HepG2 (cell line): ENCODE measurements at regions not wholly inside any gene's neighbourhood (a gene's known extent, or its start where the extent isn't known, plus 50 kb on each side); places are given as distances from the start of the nearest gene placed in this dataset.

Source experiments
- ATAC-seq: fragments of 200-7000 bp; cut with Tn5 transposase; 3 replicates; pipeline ENCODE4 v1.9.1; 2020; ENCODE audit warnings: mild to moderate bottlenecking, moderate library complexity
- BruUV-seq: library from RNA; stranded (reverse); fragments of 400-500 nt; replicated peaks from 2 replicates; lab custom pipeline; 2021; lab: Mats Ljungman, UMichigan
- CTCF ChIA-PET: fragments of 300-600 bp; formaldehyde crosslinking; extraction: SDS; loops from one replicate; lab custom pipeline; 2021; ENCODE audit warnings: low total read pairs, inconsistent platforms, low intra/inter-chr PET ratio; lab: Yijun Ruan, JAX
- POLR2A ChIA-PET: fragments of 350-600 bp; sonication (Branson Sonifier 250); formaldehyde crosslinking; loops from one replicate; lab custom pipeline; 2020; ENCODE audit warnings: antibody characterized with exemption, inconsistent platforms; lab: Yijun Ruan, JAX
- DNase-seq: peaks from one replicate; pipeline ENCODE4 v3.0.0-alpha.2; 2015; ENCODE audit warnings: low spot score
- FAIRE-seq: peaks from 3 replicates; lab custom pipeline; 2011; peaks lifted over from hg19 to GRCh38; lab: Jason Lieb, UNC
- H2AFZ ChIP-seq: one replicate; pipeline ENCODE4 v1.6.1; 2011; ENCODE audit warnings: low read length, inconsistent platforms
- H3K27ac ChIP-seq: fragments of 300-600 bp; 3 replicates; pipeline ENCODE4 v1.8.0; 2011; ENCODE audit warnings: mixed run types, mild to moderate bottlenecking, mixed read lengths, low read length, inconsistent platforms; ENCODE audit not compliant: insufficient read depth; ENCODE audit errors: extremely low read length
- H3K27me3 ChIP-seq, 2 experiments: fragments of 200-600 bp in 1 of 2; 2 replicates in 1 of 2; 3 replicates in 1 of 2; pipeline versions ENCODE4 v1.6.0 to v1.8.0; 2011; ENCODE audit warnings: low read length in 2 of 2, mild to moderate bottlenecking in 2 of 2, moderate library complexity in 2 of 2, inconsistent platforms in 1 of 2; ENCODE audit not compliant: insufficient read depth in 2 of 2, control insufficient read depth in 1 of 2
- H3K36me3 ChIP-seq, 2 experiments: fragments of 200-600 bp in 1 of 2; replicated peaks in 1 of 2; 2 replicates in 1 of 2; 3 replicates in 1 of 2; pipeline versions ENCODE4 v1.5.1 to v1.8.0; 2011; ENCODE audit warnings: low read length in 2 of 2, inconsistent platforms in 1 of 2; ENCODE audit not compliant: insufficient read depth in 2 of 2, control insufficient read depth in 1 of 2
- H3K4me1 ChIP-seq: 2 replicates; pipeline ENCODE4 v1.5.1; 2012; ENCODE audit warnings: low read length, inconsistent platforms; ENCODE audit not compliant: insufficient read depth
- H3K4me2 ChIP-seq: 2 replicates; pipeline ENCODE4 v1.6.0; 2011; ENCODE audit warnings: low read depth, low read length, inconsistent platforms
- H3K4me3 ChIP-seq, 3 experiments: fragments of 200-600 bp in 1 of 3; sonication (generic), shearing (Covaris generic) in 1 of 3; replicated peaks in 1 of 3; 2 replicates each; pipeline ENCODE4 v1.5.1; 2011 to 2016; ENCODE audit warnings: low read length in 3 of 3, inconsistent platforms in 2 of 3, low read depth in 2 of 3, mild to moderate bottlenecking in 2 of 3, control low read depth in 1 of 3, mixed read lengths in 1 of 3; ENCODE audit not compliant: insufficient read depth in 1 of 3
- H3K79me2 ChIP-seq: one replicate; pipeline ENCODE4 v1.6.1; 2011; ENCODE audit warnings: low read length, inconsistent platforms; ENCODE audit not compliant: insufficient read depth
- H3K9ac ChIP-seq: 2 replicates; pipeline ENCODE4 v1.6.0; 2011; ENCODE audit warnings: mild to moderate bottlenecking, low read depth, low read length, inconsistent platforms; ENCODE audit not compliant: insufficient read depth
- H3K9me3 ChIP-seq: 2 replicates; pipeline ENCODE4 v1.5.1; 2012; ENCODE audit warnings: mild to moderate bottlenecking, low read length
- H4K20me1 ChIP-seq: 2 replicates; pipeline ENCODE4 v1.6.0; 2011; ENCODE audit warnings: inconsistent platforms, mild to moderate bottlenecking, low read length, moderate library complexity; ENCODE audit not compliant: insufficient read depth
- ESRRA ChIP-seq: sonication (generic); formaldehyde crosslinking; IDR thresholded peaks from 2 replicates; pipeline ENCODE4 v1.5.1; 2020; ENCODE audit warnings: mild to moderate bottlenecking, low read depth, missing genetic modification reagents
- HES4 ChIP-seq: sonication (generic); formaldehyde crosslinking; IDR thresholded peaks from 2 replicates; pipeline ENCODE4 v1.9.0; 2021; ENCODE audit warnings: mild to moderate bottlenecking, missing genetic modification reagents, borderline replicate concordance
- NR0B2 ChIP-seq: sonication (generic); formaldehyde crosslinking; IDR thresholded peaks from 2 replicates; pipeline ENCODE4 v1.4.0; 2020; ENCODE audit warnings: mild to moderate bottlenecking, missing genetic modification reagents
- RBAK ChIP-seq: sonication (generic); formaldehyde crosslinking; IDR thresholded peaks from 2 replicates; pipeline ENCODE4 v1.5.1; 2020; ENCODE audit warnings: mild to moderate bottlenecking, missing genetic modification reagents
- SALL2 ChIP-seq: sonication (generic); formaldehyde crosslinking; IDR thresholded peaks from 2 replicates; pipeline ENCODE4 v1.8.1; 2023; ENCODE audit warnings: mild to moderate bottlenecking, missing genetic modification reagents, inconsistent platforms
- SNAPC2 ChIP-seq: sonication (generic); formaldehyde crosslinking; IDR thresholded peaks from 2 replicates; pipeline ENCODE4 v1.8.1; 2022; ENCODE audit warnings: mild to moderate bottlenecking, missing genetic modification reagents
- ZBTB10 ChIP-seq: sonication (generic); formaldehyde crosslinking; IDR thresholded peaks from 2 replicates; pipeline ENCODE4 v1.4.0; 2020; ENCODE audit warnings: missing genetic modification reagents, borderline replicate concordance
- ZGPAT ChIP-seq: IDR thresholded peaks from 2 replicates; pipeline ENCODE4 v1.6.1; 2016; ENCODE audit warnings: mild to moderate bottlenecking
- ZNF235 ChIP-seq: sonication (generic); formaldehyde crosslinking; IDR thresholded peaks from 2 replicates; pipeline ENCODE4 v1.8.1; 2023; ENCODE audit warnings: mild to moderate bottlenecking, missing genetic modification reagents, borderline replicate concordance
- ZNF253 ChIP-seq: sonication (generic); formaldehyde crosslinking; IDR thresholded peaks from 2 replicates; pipeline ENCODE4 v1.8.0; 2022; ENCODE audit warnings: mild to moderate bottlenecking, missing genetic modification reagents, borderline replicate concordance
- ZNF557 ChIP-seq: sonication (generic); formaldehyde crosslinking; IDR thresholded peaks from 2 replicates; pipeline ENCODE4 v1.4.0; 2020; ENCODE audit warnings: missing genetic modification reagents
- ZNF83 ChIP-seq: sonication (generic); formaldehyde crosslinking; IDR thresholded peaks from 2 replicates; pipeline ENCODE4 v1.4.0; 2020; ENCODE audit warnings: missing genetic modification reagents, mild to moderate bottlenecking, borderline replicate concordance
- WGBS: methylation state at CpG from one replicate; pipeline ENCODE4 v1.1.6; 2017; ENCODE audit warnings: low lambda C conversion rate; 5-methylcytosine and 5-hydroxymethylcytosine counted together
- in situ Hi-C: cut with HindIII; loops from 2 replicates; pipeline ENCODE4 v1.10.0; 2017; ENCODE audit warnings: low pct_unique_long_range_greater_than_20kb; ENCODE audit not compliant: extremely low pct_ligation_motif_present
- intact Hi-C: fragments of 100-400 bp; cut with micrococcal nuclease; formaldehyde crosslinking; loops from one replicate; pipeline ENCODE4 v1.10.0; 2022; ENCODE audit not compliant: unreplicated experiment
- TF ChIP-seq, protein P1 (sequence below): sonication (generic); formaldehyde crosslinking; IDR thresholded peaks from 2 replicates; pipeline ENCODE4 v1.4.0; 2020; ENCODE audit warnings: mild to moderate bottlenecking, missing genetic modification reagents
- TF ChIP-seq, protein P2 (sequence below): sonication (generic); formaldehyde crosslinking; IDR thresholded peaks from 2 replicates; pipeline ENCODE4 v1.5.1; 2020; ENCODE audit warnings: mild to moderate bottlenecking, missing genetic modification reagents, moderate library complexity

- ChIA-PET CTCF (no interaction called here), POLR2A (no interaction called here)
- H3K4me1 ChIP-seq, result no peaks in the 10 kb centered on the region
- H3K9me3 ChIP-seq, result peaks cover 12% of the 10 kb centered on the region
- in situ Hi-C loops (no loop called here), intact Hi-C loops (no loop called here)
- H3K36me3 ChIP-seq, result no peaks in the 10 kb centered on the region
- no peak overlapping the region for H3K4me3 ChIP-seq
- H3K27me3 ChIP-seq, result peaks cover 0 to 4% of the 10 kb centered on the region in 2 experiments; a peak in 2 of 5 replicates
- no peaks in the 10 kb centered on the region for H3K79me2 ChIP-seq
- H3K4me2 ChIP-seq, result no peak overlapping the region
- no peak overlapping the region for H3K9ac ChIP-seq
- no TSS peak for BruUV-seq
- no peak overlapping the region for H2AFZ ChIP-seq
- no peaks in the 10 kb centered on the region for H4K20me1 ChIP-seq
- FAIRE-seq (no peak), ATAC-seq (no peak), DNase-seq (no peak)
- no peak overlapping the region for H3K27ac ChIP-seq
- 48% methylated on average over 4 of the region's 4 CpGs for WGBS
- TF ChIP-seq, protein P1, sequence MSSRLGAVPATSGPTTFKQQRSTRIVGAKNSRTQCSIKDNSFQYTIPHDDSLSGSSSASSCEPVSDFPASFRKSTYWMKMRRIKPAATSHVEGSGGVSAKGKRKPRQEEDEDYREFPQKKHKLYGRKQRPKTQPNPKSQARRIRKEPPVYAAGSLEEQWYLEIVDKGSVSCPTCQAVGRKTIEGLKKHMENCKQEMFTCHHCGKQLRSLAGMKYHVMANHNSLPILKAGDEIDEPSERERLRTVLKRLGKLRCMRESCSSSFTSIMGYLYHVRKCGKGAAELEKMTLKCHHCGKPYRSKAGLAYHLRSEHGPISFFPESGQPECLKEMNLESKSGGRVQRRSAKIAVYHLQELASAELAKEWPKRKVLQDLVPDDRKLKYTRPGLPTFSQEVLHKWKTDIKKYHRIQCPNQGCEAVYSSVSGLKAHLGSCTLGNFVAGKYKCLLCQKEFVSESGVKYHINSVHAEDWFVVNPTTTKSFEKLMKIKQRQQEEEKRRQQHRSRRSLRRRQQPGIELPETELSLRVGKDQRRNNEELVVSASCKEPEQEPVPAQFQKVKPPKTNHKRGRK (CRISPR knock-in tag), result no peak
- TF ChIP-seq ZNF235 (CRISPR knock-in tag) (no peak), SNAPC2 (CRISPR knock-in tag) (no peak), ZNF253 (CRISPR knock-in tag) (no peak), ESRRA (CRISPR knock-in tag) (no peak), RBAK (CRISPR knock-in tag) (no peak), SALL2 (CRISPR knock-in tag) (no peak), ZNF557 (CRISPR knock-in tag) (no peak), ZGPAT (no peak), ZBTB10 (CRISPR knock-in tag) (no peak), ZNF83 (CRISPR knock-in tag) (no peak), NR0B2 (CRISPR knock-in tag) (no peak), HES4 (CRISPR knock-in tag) (no peak)
- TF ChIP-seq, protein P2, sequence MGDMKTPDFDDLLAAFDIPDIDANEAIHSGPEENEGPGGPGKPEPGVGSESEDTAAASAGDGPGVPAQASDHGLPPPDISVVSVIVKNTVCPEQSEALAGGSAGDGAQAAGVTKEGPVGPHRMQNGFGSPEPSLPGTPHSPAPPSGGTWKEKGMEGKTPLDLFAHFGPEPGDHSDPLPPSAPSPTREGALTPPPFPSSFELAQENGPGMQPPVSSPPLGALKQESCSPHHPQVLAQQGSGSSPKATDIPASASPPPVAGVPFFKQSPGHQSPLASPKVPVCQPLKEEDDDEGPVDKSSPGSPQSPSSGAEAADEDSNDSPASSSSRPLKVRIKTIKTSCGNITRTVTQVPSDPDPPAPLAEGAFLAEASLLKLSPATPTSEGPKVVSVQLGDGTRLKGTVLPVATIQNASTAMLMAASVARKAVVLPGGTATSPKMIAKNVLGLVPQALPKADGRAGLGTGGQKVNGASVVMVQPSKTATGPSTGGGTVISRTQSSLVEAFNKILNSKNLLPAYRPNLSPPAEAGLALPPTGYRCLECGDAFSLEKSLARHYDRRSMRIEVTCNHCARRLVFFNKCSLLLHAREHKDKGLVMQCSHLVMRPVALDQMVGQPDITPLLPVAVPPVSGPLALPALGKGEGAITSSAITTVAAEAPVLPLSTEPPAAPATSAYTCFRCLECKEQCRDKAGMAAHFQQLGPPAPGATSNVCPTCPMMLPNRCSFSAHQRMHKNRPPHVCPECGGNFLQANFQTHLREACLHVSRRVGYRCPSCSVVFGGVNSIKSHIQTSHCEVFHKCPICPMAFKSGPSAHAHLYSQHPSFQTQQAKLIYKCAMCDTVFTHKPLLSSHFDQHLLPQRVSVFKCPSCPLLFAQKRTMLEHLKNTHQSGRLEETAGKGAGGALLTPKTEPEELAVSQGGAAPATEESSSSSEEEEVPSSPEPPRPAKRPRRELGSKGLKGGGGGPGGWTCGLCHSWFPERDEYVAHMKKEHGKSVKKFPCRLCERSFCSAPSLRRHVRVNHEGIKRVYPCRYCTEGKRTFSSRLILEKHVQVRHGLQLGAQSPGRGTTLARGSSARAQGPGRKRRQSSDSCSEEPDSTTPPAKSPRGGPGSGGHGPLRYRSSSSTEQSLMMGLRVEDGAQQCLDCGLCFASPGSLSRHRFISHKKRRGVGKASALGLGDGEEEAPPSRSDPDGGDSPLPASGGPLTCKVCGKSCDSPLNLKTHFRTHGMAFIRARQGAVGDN (CRISPR knock-in tag), result no peak
Observed at GRCh38 chr2:105669384-105669891, 75.3 kb upstream of the NCK2 start.
